T47D (cell line): ENCODE measurements at regions not wholly inside any gene's neighbourhood (a gene's known extent, or its start where the extent isn't known, plus 50 kb on each side); places are given as distances from the start of the nearest gene placed in this dataset.

Experiments used
- DNase-seq, 2 experiments: peaks; one replicate each; pipeline versions ENCODE4 v3.0.0 to v3.0.0-alpha.2; 2011 to 2012; ENCODE audit warnings: low read depth in 1 of 2, low spot score in 1 of 2
- JUND ChIP-seq: IDR thresholded peaks from 2 replicates; pipeline ENCODE4 v1.6.1; 2012; ENCODE audit warnings: low read depth
- in situ Hi-C: cut with HindIII; loops from 2 replicates; pipeline ENCODE4 v1.10.0; 2016; ENCODE audit warnings: low sequenced_read_pairs, low pct_unique_long_range_greater_than_20kb

GRCh38 chr1:190043655-190044054, 434.0 kb downstream of the BRINP3 start:
- DNase-seq, result no peak
- in situ Hi-C loops, result no loop called here
- no peak for TF ChIP-seq JUND

DNA sequence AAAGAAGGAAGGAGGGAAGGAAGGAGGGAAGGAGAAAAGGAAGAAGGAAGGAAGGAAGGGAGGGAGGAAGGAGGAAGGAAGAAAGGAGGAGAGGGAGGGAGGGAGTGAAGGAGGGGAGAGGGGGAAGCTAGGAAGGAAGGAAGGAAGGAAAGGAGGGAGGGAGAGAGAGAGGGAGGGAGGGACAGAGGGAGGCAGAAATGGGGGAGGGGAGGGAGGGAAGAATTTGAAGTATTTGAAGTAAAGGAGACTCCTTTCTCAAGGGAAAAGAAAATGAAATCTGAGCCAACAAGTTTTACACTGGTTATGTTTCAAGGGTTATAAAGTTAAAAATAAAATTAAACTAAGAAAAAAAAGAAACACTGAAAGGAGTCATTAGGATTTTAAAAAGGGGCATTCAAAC, 431.4 kb downstream of the BRINP3 start:
- in situ Hi-C loops, result no loop called here
- no peak for DNase-seq
- no peak for TF ChIP-seq JUND
